Caki2 (cell line): ENCODE measurements at regions not wholly inside any gene's neighbourhood (a gene's known extent, or its start where the extent isn't known, plus 50 kb on each side); places are given as distances from the start of the nearest gene placed in this dataset.

ENCODE experiments used
- DNase-seq: peaks from one replicate; pipeline ENCODE4 v3.0.0-alpha.2; 2015; ENCODE audit warnings: low read depth
- in situ Hi-C: cut with HindIII; loops from 2 replicates; pipeline ENCODE4 v1.10.0; 2016; ENCODE audit warnings: low sequenced_read_pairs, low pct_unique_long_range_greater_than_20kb, mixed read lengths

- no peak for DNase-seq
- in situ Hi-C loops: no loop called here
Observed at GRCh38 chr2:234752966-234753365, 198.9 kb upstream of the SH3BP4 start.

- DNase-seq: no peak
- in situ Hi-C loops: no loop called here
Observed at GRCh38 chr2:234751275-234751973, 200.4 kb upstream of the SH3BP4 start.

DNA sequence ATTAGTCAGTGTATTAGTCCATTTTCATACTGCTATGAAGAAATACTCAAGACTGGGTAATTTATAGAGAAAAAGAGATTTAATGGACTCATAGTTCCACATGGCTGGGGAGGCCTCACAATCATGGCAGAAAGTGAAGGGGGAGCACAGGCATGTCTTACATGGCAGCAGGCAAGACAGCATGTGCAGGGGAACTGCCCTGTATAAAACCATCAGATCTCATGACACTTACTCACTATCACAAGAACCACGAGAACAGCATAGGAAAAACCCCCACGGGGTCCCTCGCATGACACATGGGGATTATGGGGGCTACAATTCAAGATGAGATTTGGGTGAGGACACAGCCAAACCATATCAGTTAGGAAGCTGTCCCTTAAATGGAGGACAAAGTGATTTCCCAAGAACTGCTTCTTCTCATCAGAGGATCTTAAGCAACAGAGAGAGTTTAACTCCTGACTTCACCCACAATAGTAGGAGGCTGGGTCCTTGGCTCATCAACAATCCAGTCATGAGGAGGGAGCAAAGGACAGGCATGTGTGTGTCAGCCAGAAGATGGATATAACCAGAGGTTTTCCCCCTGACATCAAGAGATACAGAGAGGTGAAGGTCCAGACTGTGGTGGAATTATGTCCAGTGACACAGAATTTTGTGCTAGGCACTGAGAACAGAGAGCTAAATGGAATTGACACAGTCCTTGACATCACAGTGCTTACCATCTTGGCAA, 203.8 kb upstream of the SH3BP4 start:
- in situ Hi-C loops: no loop called here
- no peak for DNase-seq

GRCh38 chr2:234747032-234747431, 204.8 kb upstream of the SH3BP4 start:
- no peak for DNase-seq
- in situ Hi-C loops: no loop called here

DNA sequence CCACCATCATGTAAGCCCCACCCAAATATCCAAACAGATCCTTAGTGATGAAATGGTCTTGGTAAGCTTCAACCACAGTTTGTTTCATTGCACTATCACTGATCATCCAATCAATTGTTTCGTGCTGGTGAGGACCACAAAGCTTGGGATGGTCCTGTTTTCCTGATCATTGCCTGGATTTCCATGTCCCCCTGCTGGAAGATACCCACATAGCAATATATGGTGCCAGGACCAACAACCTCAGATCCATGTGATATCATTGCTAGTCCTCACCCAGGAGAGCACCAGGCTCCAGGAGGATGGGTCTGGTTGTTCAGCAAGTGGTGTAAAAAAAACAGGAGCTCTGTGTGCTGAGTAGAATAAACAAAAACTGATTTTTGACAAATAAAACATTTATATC, 206.5 kb upstream of the SH3BP4 start:
- in situ Hi-C loops: no loop called here
- no peak for DNase-seq

GRCh38 chr2:234741976-234742375, 209.8 kb upstream of the SH3BP4 start:
- in situ Hi-C loops: no loop called here
- no peak for DNase-seq

GRCh38 chr2:234739061-234739460, 212.8 kb upstream of the SH3BP4 start:
- no peak for DNase-seq
- in situ Hi-C loops: no loop called here

GRCh38 chr2:234735829-234736228, 216.0 kb upstream of the SH3BP4 start:
- in situ Hi-C loops: no loop called here
- no peak for DNase-seq

DNA sequence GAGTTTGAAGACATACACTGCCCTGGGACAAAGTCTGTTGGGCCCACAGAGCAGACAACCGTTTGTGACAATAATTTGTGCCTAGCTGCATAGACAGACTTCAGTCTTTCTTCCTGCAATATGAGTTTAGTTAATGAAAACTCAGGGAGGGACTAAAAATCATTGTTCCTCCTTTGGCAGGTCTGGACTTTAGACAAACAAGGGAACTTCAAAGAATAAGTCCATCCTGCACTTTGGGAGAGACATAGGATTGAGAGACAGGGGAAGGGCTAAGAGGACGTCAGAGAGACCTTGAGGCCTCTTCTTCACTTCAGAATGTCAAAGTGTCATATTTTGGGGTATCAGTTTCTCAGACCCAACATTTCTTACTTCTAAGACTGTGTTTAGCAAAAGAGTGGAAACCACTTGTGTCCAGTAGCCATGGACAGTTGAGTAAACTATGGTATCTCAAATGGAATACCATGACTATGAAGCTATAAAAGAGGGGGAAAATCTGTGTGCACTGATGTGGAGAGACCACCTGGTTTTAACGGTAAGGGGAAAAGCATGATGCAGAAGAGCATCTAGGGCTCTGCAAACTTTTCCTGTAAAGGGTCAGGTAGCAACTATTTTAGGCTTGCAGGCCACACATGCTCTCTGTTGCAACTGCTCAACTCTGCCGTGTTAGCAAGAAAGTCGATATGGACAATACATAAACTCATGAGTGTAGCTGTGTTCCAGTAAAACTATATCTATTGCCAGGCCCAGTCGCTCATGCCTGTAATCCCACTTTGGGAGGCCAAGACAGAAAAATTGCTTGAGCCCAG, 217.8 kb upstream of the SH3BP4 start:
- no peak for DNase-seq
- in situ Hi-C loops: no loop called here

- in situ Hi-C loops: no loop called here
- DNase-seq: no peak
Observed at GRCh38 chr2:234733093-234733489, 218.7 kb upstream of the SH3BP4 start.

GRCh38 chr2:234732404-234733092, 219.3 kb upstream of the SH3BP4 start:
- in situ Hi-C loops: no loop called here
- no peak for DNase-seq

- DNase-seq: no peak
- in situ Hi-C loops: no loop called here
Observed at GRCh38 chr2:234731236-234731635, 220.6 kb upstream of the SH3BP4 start.

DNA sequence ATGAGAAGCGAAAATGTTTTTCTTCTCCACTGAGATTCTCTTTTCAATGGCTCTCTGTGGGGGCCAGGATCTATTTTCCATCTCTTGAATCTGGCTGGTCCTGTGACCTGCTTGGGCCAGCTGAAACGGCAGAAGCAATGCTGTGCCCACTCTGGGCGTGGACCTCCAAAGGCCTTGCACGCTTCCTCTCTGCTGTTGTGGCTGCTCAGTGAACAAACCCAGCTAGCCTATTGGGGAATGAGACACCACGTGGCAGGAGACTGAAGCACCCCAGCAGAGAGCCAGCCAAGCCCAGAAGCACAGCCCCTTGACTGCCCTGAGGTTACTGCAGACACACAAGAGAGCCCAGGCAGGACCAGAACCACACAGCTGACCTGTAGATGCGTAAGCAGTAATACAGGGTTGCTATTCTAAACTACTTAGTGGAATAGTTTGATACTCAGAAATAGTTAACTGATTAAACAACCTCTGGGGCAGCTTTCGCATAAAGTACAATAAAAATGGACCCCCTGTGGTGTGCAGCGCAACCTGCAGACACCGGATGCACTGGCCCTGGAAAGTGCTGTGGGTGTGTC, 221.7 kb upstream of the SH3BP4 start:
- in situ Hi-C loops: no loop called here
- no peak for DNase-seq

DNA sequence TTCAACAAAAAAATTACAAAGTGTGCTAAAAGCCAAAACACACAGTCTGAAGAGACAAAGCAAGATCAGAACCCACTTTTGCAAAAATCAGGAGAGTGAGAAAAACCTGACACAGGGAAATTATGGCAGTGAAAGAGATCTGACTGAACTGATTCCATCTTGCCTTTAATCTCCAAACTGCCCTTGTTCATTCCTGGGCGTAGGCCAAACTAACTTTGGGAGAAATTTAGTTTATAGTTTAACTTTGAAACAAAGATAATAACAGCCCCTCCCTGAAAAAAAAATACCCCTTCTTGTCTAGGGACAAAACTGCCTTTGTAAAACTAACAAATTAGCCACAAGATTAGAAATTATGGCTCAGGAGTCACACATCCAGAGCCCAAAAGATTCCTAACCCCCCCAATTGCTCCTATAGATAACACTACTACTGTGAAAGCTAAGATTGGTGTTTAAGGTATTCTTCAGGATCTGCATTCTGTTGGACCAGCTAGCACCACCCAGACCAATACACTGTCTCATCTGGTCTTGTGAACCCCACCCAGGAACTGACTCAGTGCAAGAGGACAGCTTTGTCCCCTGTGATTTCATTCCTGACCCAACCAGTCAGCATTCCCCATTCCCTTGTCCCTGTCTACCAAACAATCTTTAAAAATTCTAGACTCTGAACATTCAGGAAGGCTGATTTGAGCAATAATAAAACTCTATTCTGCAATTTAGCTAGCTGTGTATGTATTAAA, 226.1 kb upstream of the SH3BP4 start:
- in situ Hi-C loops: no loop called here
- DNase-seq: no peak

DNA sequence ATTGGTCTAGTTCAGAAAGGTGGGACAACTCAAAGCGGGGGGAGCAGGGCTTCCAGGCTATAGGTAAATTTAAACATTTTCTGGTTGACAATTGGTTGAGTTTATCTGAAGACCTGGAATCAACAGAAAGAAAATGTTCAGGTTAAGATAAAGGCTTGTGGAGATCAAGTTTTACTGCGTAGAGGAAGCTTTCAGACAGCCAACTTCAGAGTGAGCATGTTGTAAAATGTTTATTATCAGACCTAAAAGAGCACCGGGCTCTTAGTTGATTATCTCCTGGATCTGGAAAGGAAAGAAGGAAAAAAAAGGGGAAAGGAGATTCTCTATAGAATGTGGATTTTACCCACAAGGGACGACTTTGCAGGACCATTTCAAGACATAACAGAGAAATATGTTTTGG, 227.0 kb upstream of the SH3BP4 start:
- DNase-seq: no peak
- in situ Hi-C loops: no loop called here

DNA sequence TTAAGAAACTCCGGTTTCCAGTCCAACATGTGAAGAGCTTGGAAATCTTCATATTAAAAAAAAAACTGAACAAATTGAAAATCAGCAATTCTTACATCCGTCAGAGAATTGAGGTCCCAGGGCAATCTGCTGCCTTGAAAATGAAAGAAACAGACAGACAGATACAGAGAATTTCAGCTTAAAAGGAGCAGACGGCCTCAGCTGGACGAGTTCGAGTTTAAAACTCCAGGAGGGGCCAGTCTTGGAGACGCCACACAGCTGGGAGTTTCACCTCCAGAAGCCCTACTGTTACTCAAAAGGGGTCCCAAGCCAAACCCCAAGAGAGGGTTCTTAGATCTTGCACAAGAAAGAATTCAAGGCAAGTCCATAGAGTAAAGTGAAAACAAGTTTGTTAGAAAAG, 226.5 kb upstream of the ARL4C start:
- DNase-seq: no peak
- in situ Hi-C loops: no loop called here

DNA sequence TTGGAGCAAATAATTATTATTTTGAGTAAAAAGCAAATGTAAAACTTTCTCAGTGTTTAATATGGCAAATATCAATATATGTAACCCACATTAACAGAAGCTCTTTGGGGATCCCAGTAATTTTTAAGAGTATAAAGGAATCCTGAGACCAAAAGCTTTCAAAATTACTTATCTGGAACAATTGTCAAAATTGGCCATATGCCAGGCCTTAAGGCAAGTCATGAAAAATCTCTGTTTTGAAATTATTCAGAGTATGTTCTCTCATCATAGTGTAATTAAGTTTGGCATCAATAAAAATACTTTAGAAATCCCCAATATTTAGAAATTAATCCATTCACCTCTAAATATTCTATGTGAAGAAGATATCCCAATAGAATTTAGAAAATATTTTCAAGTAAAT, 225.3 kb upstream of the ARL4C start:
- in situ Hi-C loops: no loop called here

More for the DNA sequence above, 225.3 kb upstream of the ARL4C start:
- no peak for DNase-seq
